Stimulated activated CD4-positive, alpha-beta T cell treated with anti-CD3 and anti-CD28 coated beads, Interleukin-1b, Interleukin-23, amount 100 ng/mL, for 48 hours (primary cell): ENCODE measurements at regions not wholly inside any gene's neighbourhood (a gene's known extent, or its start where the extent isn't known, plus 50 kb on each side); places are given as distances from the start of the nearest gene placed in this dataset.
"Not testable (repeated sequence)": the region's sequence is repeated elsewhere in the genome, so short reads cannot be mapped to it uniquely, and the experiment has no call there.

ENCODE experiments used
- DNase-seq: peaks from one replicate; pipeline ENCODE4 v3.0.0-alpha.2; 2020

- DNase-seq, result no peak
These were observed 154.0 kb downstream of the REEP3 start for GRCh38 chr10:63675171-63675570.

GRCh38 chr10:63677001-63677400 is 155.8 kb downstream of the REEP3 start:
- no peak for DNase-seq

- not testable (repeated sequence) for DNase-seq
These were observed 159.3 kb downstream of the REEP3 start for GRCh38 chr10:63680545-63680944.

- DNase-seq, result no peak
These were observed 160.9 kb downstream of the REEP3 start for GRCh38 chr10:63681993-63682697.

GRCh38 chr10:63682698-63683052 is 161.5 kb downstream of the REEP3 start:
- DNase-seq, result not testable (repeated sequence)

- no peak for DNase-seq
These were observed 162.0 kb downstream of the REEP3 start for GRCh38 chr10:63683223-63683622.

GRCh38 chr10:63683686-63684085 is 162.5 kb downstream of the REEP3 start:
- no peak for DNase-seq

- no peak for DNase-seq
These were observed 163.2 kb downstream of the REEP3 start for GRCh38 chr10:63684257-63684936.

GRCh38 chr10:63689768-63690167 is 168.6 kb downstream of the REEP3 start:
- DNase-seq, result no peak

- DNase-seq, result no peak
These were observed 171.2 kb downstream of the REEP3 start for GRCh38 chr10:63692220-63692896.

GRCh38 chr10:63693021-63693420 is 171.8 kb downstream of the REEP3 start:
- DNase-seq, result not testable (repeated sequence)

GRCh38 chr10:63696205-63696604 is 175.0 kb downstream of the REEP3 start:
- no peak for DNase-seq

- no peak for DNase-seq
These were observed 177.0 kb downstream of the REEP3 start for GRCh38 chr10:63697956-63698786.

GRCh38 chr10:63698787-63699150 is 177.6 kb downstream of the REEP3 start:
- no peak for DNase-seq

- DNase-seq, result peak; percentile 46
These were observed 178.8 kb downstream of the REEP3 start for GRCh38 chr10:63699785-63700613.

- DNase-seq, result no peak
These were observed 179.5 kb downstream of the REEP3 start for GRCh38 chr10:63700631-63701156.

- no peak for DNase-seq
These were observed 180.9 kb downstream of the REEP3 start for GRCh38 chr10:63702092-63702491.

GRCh38 chr10:63703113-63703670 is 182.0 kb downstream of the REEP3 start:
- no peak for DNase-seq

- DNase-seq, result no peak
These were observed 182.6 kb downstream of the REEP3 start for GRCh38 chr10:63703740-63704345.

GRCh38 chr10:63707254-63707910 is 186.2 kb downstream of the REEP3 start:
- DNase-seq, result peak; percentile 24

- no peak for DNase-seq
These were observed 187.2 kb downstream of the REEP3 start for GRCh38 chr10:63708421-63708820.
